G401 (cell line): ENCODE measurements at regions not wholly inside any gene's neighbourhood (a gene's known extent, or its start where the extent isn't known, plus 50 kb on each side); places are given as distances from the start of the nearest gene placed in this dataset.
"Not testable (repeated sequence)": the region's sequence is repeated elsewhere in the genome, so short reads cannot be mapped to it uniquely, and the experiment has no call there.

Source experiments
- DNase-seq: peaks from one replicate; pipeline ENCODE4 v3.0.0-alpha.2; 2015; ENCODE audit warnings: low spot score
- in situ Hi-C: cut with HindIII; loops from 2 replicates; pipeline ENCODE4 v1.10.0; 2016; ENCODE audit warnings: low sequenced_read_pairs, mixed read lengths

GRCh38 chr1:189960769-189961168, 516.9 kb downstream of the BRINP3 start:
- DNase-seq: no peak
- in situ Hi-C loops: no loop called here

GRCh38 chr1:189962181-189962580, 515.5 kb downstream of the BRINP3 start:
- DNase-seq: no peak
- in situ Hi-C loops: no loop called here

DNA sequence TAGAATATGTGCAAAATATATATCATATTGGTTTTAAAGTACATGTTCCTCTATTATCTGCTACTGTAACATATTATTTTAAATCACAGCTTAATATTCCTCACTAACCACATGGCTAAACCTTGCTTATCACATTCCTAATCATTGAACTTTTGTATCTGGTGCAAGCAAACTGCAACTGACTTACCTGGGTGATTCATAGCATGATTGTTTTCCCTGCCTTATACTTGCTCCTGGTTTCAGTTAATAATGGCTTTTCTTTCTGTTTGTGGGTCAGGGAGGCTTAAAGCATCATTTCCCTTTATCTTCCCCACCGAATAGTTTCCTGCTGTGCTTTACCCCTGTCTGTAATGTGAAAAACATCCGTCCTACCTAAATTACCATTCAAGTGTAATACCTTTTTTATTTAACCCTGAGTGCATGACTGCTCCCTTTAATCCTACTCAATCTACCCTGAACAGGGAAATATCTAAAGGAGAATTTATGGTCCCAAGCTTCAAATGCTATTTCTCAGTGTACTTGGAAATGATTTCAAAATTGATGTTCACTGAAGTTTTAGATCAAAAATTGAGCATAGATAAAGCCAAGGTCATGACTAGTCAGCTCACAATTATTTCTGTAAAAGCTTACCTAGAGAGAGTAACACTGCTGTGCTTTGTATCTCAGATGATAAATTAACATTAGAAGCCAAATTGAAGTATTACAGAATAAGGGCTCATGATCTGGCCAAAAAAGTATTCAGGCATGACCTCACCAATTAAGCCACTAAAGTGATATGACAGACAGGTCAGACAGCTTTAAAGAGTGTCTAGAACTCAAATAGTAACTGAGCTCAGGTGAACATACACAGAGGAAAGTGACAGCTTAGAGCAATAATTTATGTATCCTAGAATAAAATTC, 507.1 kb downstream of the BRINP3 start:
- in situ Hi-C loops: no loop called here
- DNase-seq: no peak

DNA sequence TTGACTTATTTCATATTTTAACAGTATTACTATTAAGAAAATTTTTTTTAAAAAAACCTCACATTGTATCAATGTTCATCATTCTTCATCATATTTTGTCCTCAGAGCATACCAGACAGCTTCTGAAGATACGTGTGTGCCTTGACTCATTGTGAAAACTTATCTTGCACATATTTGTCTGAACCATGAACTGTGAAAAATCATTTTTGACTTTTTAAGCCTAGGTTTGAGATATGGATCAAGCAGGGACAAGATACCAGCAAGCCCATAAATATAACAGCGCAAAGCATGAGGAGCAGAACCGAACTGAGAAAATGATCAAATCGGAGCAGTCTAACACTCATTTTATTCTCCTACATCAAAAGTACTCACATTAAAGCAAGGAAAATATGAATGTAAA, 506.0 kb downstream of the BRINP3 start:
- DNase-seq: no peak
- in situ Hi-C loops: no loop called here

DNA sequence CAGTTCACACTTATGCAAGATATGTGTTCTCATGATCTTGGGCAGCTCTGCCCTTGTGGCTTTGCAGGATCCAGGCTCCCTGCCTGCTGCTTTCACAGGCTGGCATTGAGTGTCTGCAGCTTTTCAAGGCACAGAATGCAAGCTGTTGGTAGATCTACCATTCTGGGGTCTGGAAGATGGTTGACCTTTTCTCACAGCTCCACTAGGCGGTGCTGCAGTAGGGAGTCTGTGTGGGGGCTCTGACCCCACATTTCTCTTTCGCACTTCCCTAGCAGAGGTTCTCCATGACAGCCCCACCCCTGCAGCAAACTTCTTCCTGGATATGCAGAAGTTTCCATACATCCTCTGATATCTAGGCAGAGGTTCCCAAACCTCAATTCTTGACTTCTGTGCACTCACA, 500.5 kb downstream of the BRINP3 start:
- no peak for DNase-seq
- in situ Hi-C loops: no loop called here

DNA sequence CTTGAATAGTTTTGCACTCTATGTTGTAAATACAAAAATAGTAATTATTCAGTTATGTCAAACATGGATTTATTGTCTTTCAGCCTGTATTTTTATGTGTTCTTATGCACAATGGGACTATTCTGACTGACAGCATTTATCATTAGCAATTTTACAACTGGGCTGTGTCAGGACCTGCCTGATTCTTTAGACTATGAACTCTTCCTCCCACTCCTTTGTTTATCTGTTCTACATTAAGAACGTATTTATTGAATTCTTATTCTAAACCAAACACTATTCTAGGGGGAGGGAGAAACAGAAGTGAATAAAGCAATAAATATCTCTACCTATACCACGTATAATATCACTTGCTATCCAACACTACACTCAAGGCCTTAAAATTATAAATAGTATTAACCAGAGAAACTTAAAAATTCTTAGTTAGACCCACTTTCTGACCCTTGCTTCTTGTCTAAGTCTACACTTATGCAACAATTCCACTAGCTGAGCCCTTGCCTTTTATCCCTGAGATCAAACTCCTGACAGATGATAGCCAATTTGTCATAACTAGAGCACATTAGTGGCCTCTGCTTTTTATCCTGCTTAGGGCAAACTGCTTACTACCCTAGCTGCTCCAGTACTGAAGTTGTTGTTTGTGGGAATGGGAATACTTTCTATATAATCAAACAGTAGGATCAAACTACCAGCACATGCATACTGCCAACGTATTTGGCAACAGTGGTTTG, 494.3 kb downstream of the BRINP3 start:
- in situ Hi-C loops: no loop called here
- DNase-seq: no peak

DNA sequence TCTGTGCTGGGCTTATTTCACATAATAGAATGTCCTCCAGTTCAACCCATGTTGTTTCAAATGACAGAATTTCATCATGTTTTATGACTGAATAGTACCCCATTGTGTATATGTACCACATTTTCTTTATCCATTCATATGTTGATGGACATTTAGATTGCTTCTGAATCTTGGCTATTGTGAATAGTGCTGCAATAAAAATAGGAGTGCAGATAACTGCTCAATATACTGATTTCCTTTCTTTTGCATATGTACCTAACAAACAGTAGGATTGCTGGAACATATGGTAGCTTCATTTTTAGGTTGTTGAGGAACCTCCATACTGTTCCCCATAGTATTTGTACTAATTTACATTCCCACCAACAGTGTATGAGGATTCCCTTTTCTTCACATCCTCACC, 491.1 kb downstream of the BRINP3 start:
- DNase-seq: no peak
- in situ Hi-C loops: no loop called here

DNA sequence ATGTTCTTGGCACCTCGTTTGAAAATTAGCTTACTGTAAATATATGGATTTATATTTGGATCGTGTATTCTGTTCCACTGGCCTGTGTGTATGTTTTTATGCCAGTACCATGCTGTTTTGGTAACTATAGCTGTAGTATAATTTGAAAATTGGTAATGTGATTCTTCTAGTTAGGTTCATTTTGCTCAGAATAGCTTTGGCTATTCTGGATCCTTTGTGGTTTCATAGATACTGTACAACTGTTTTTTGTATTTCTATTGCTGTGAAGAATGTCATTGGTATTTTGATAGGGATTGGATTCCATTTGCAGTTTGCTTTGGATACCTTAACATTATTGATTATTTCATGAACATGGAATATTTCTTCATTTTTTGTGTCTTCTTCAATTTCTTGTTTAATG, 490.2 kb downstream of the BRINP3 start:
- no peak for DNase-seq
- in situ Hi-C loops: no loop called here

- DNase-seq: no peak
- in situ Hi-C loops: no loop called here
These were observed 484.8 kb downstream of the BRINP3 start for GRCh38 chr1:189992856-189993255.

DNA sequence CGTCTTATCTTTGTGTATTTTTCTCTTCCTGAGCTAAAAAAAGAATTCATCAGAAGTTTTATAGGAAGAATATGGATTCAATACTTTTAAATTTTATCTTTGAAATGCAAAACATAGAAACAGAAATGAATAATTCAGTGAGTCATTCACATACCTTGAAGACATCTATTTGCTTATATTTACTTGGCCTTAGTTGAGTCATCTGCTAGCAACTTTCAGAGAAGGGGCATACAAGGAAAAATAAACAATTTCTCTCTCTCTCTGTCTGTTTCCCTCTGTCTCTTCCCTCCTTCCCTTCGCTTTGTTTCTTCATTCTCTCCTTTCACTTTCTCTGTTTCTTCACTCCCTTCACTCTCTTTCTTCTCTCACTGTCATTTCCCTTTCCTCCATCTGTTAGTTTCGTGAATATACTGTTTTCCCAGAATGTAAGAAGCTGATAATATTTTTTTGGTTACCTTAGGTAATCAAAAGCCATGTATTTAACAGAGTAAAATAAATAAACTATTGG, 477.2 kb downstream of the BRINP3 start:
- in situ Hi-C loops: no loop called here
- no peak for DNase-seq

GRCh38 chr1:190001187-190001586, 476.5 kb downstream of the BRINP3 start:
- no peak for DNase-seq
- in situ Hi-C loops: no loop called here

DNA sequence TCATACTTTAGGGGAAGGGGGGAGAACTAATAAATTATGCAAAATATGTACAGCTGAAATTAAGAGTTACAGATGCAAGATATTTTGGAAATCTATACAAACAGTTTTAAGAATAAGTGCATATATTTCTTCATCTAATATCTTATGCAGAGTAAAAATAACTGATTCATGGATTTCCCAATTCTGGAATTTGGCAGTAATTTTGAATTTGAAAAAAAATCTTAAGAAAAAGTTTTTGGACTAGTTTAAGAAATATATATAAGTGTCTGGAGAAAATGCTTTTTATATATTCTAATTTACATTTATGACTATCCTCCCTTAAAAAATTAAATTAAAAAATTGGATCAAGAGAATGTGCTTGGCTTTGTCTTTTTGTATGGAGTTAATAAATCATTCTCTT, 474.3 kb downstream of the BRINP3 start:
- in situ Hi-C loops: no loop called here
- no peak for DNase-seq

- DNase-seq: no peak
- in situ Hi-C loops: no loop called here
These were observed 466.1 kb downstream of the BRINP3 start for GRCh38 chr1:190011585-190011984.

- in situ Hi-C loops, DNase-seq: not testable (repeated sequence)
These were observed 458.5 kb downstream of the BRINP3 start for GRCh38 chr1:190019151-190019550.

DNA sequence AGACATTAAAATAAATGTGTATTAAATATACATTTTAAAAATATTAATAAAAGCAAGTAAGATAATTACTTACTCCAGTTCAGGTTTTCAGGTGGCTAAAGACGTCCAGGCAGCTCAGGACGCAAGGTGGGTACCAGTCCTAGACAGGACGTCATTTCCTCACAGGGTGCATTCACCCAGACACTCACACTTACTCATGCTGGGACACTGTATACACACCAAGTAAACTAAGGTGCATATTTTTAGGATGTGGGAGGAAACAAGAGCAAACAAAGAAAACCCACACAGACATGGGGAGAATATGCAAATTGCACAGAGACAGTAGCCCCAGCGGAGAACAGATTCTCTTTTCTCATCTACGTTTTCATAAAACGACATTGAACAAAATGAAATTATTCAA, 457.9 kb downstream of the BRINP3 start:
- in situ Hi-C loops: no loop called here
- no peak for DNase-seq

DNA sequence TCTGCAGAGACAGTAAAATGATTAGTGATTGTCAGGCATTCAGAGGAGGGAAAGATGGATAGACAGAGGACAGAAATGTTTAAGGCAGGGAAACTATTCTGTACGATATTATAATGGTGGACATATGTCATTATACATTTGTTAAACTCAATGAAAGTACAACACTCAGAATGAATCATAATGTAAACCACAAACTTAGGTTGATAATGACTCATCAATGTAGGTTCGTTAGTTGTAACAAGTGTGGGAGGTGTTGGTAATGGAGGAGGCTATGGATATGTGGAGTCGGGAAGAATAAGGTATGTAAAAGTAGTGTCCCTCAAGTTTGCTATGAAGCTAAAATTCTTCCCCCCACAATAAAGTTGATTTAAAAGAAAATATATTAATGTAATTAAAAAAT, 455.0 kb downstream of the BRINP3 start:
- no peak for DNase-seq
- in situ Hi-C loops: no loop called here

- DNase-seq: no peak
- in situ Hi-C loops: no loop called here
These were observed 448.2 kb downstream of the BRINP3 start for GRCh38 chr1:190029441-190029840.

DNA sequence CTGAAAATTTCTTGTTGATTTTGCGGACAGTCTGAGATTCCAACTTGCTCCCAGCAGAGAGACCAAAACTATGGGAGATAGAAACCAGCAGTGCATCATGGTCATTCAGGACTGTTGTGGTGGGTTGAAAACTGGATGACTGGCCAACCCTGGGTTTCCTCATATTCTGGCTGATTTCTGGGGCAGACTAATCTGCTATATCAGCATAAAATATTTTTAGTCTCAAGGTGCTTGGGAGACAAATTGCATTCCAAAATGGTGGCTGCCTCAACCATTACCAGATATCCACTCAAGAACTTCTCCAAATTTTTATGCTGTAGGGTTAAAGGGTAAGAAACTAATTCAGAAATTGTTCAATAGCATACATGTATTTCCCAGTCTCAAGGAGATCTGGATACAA, 434.0 kb downstream of the BRINP3 start:
- in situ Hi-C loops: no loop called here
- no peak for DNase-seq

DNA sequence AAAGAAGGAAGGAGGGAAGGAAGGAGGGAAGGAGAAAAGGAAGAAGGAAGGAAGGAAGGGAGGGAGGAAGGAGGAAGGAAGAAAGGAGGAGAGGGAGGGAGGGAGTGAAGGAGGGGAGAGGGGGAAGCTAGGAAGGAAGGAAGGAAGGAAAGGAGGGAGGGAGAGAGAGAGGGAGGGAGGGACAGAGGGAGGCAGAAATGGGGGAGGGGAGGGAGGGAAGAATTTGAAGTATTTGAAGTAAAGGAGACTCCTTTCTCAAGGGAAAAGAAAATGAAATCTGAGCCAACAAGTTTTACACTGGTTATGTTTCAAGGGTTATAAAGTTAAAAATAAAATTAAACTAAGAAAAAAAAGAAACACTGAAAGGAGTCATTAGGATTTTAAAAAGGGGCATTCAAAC, 431.4 kb downstream of the BRINP3 start:
- DNase-seq: no peak

More for the DNA sequence above, 431.4 kb downstream of the BRINP3 start:
- in situ Hi-C loops: no loop called here
